T1000 (cell line): ENCODE measurements at regions not wholly inside any gene's neighbourhood (a gene's known extent, or its start where the extent isn't known, plus 50 kb on each side); places are given as distances from the start of the nearest gene placed in this dataset.
"Not testable (repeated sequence)": the region's sequence is repeated elsewhere in the genome, so short reads cannot be mapped to it uniquely, and the experiment has no call there.

Experiments used
- DNase-seq: peaks from one replicate; lab custom pipeline; 2025; ENCODE audit warnings: mixed read lengths; lab: John Stamatoyannopoulos, UW

DNA sequence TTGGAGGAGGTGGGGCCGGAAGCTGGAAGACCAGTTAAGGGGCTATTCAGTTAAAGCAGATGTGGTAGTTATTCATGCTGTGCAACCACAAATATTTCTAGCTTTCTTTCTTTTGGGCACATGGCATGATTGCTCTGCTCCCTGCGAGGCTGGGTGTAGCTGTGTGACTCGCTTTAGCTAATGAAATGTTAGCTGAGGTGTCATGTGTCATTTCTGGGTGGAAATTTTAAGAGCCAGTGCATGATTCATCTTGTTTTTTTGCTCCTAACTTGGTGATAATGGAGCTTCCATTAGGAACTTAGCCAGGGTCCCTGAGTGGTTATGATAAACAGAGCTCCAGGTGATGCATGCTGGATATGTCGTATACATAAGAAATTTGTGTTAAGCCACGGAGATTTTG lies 300.6 kb downstream of the SATB1 start:
- DNase-seq = no peak

DNA sequence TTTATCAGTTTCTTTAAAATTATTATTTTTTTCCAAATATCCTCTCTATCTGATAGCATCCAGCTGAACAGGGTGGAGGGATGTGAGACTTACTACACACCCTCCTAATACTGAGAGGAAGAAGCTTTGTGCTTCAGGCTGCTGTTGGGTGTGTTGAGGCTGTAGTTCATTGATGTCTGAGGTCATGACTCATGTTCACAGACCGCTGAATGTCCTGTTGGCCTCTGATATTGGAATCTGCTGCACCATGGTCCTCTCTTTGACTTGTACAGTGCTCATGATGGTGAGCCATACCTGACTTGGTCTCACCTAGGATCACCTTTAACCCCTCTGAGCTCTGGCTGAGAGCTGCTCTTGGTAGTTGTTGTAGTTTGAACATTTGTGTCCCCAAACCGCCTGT lies 302.9 kb downstream of the SATB1 start:
- DNase-seq = no peak

DNA sequence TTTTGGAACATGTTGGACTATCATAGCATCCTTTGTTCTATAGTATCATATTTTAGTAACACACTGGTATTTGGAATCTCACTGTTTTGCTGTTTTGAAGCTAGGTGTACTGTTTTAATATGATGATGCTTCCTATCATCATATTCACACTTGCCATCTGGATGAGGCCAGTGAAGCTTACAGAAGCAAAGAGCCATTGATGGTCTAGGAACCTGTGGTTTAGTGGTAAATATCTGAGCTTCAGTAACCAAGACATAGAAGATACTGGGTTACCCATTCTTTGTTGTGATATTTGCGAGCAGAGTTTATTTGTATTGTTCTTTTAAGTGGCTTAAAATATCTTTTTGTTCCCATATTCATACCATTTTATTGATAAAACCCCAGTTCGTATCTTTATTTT lies 304.1 kb downstream of the SATB1 start:
- no peak for DNase-seq

DNA sequence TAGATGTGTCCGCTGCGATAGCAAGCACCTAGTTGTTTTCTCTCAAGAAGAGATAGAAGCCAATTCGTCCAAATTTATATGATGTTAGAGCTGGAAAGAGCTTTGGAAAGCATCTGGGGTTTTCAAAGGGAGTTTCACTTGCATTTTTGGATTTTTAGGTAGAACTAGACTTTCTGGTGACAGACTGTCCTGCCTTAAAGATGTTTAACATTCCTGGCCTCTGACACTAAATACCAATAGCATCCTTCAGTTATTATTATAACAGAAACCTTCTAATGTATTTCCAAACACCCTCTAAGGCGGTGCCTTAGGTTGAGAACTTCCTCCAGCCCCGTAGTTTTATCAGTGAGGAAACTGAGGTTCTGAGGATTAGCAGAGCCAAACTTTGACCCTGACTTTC lies 305.3 kb downstream of the SATB1 start:
- no peak for DNase-seq

DNA sequence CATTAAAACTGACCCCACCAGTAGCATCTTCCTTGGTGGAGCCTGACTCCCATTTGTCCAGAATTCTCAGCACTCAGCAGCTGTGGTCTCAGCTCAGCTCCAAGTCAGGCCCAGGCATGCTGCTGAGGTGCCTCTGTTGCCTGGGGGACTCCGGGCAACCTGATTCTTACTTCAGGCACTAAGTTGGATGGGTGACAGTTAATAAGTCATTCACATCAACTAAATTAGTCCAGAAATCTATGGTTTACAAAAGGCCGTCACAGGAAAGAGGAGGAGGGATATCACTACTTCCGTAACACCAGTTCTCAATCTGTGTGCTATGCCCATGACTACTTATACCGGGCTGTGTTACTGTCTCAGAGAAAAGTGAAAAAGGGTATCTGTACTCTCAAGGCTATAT lies 310.2 kb downstream of the SATB1 start:
- DNase-seq = no peak

DNA sequence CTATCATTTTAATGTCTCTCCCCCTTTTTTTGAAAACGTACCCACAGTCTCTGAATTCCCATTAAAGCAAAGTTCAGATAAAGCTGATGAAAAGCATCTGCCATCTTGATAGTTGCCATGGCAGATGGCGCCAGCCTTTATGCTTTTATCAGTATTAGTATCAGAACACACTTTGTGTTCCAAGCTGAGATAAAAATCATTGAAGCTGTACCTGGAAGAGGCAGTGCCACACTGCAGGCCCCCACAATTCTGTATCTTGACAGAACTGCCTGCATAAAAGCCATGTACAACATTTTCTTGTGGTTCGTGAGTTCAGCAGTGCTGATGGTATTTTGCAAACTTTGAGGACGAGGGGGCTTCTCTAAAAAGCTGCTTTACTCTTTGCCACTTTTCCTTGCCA lies 311.7 kb downstream of the SATB1 start:
- no peak for DNase-seq

DNA sequence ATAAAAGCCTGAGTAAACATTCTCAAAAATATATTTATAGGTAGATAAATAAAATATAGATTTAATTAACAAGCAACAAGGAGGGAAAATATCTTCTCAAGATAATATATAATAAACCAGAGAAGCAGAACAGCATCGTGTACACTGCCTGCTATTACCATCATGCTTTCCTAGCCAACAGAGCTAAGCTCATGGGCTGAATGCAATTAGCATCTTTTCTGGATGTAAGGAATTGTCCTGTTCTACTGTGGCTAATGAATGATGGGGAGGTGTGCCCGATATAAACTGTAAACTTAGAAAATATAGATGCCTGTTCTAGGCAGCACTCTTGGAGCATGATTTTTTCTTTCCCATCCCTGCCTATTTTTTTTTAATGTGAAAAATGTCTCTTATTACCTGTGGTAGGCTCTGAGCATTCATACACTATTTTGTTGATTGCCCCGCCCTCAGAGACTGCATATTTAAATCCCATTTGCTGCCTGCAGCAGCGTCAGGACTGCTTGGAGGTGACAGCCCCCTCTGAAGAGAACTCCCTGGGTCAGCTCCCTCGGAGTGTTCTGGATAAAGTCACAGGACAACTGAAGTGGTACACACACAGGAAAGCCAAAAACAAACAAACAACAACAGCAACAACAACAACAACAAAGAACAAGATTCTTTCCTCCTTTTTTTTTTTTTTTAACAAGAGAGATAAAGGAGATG lies 312.3 kb downstream of the SATB1 start:
- DNase-seq = no peak

DNA sequence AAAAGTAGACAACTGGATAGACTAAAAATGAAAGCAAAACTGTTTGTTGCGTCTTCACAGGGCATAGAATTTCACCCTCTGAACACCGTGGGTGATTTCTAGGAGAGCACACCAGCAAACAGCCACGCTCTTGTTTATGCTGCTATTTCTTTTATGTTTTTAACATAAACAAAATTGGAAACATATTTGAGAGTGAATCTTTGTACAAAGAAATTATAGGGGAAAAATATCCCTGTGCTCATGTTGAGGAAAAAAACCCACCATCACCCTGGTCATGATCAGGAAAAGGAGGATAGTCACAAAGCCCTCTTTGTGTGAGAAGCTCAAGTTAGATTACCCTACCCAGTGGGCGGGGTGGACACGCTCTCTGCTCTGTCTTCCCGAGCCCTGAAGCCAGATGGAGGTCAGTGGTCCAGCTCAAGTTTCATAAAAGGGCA lies 313.3 kb downstream of the SATB1 start:
- no peak for DNase-seq

DNA sequence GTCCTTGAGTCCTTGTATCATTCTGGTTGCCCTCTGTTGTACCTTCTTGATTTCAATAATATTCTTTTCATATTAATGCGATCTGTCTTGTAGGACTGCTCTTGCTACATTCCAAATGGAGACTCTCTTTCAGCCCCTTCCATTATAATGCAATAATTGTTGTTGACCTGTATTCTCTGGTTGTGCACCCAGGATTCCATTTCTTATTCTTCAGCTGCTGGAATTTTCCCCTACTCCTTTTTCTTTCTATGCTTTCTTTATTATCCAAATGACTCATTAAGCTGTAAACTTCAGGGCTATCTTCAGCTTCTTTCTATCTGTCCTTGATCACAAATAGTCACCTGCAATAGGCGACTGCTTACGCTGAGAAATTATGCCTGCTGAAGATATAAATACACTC lies 321.5 kb downstream of the SATB1 start:
- DNase-seq = no peak

DNA sequence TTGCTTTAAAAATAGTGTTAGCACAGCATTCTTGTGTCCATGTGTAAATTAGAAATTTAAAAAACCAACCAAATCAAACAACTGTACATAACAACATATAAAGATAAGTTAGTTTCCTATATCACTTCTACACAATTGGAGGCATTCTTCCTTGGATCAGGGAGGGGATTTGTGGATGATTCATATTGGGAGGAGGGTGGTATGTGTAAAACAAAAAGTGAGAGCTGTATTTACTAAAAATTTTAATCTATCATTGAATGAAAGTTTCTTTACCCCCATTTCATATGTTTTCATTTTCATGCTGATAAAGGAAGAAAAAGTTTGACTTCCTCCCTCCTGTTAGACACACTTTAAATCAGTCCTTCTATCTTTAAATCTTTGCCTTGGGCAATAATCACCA lies 325.0 kb downstream of the SATB1 start:
- no peak for DNase-seq

DNA sequence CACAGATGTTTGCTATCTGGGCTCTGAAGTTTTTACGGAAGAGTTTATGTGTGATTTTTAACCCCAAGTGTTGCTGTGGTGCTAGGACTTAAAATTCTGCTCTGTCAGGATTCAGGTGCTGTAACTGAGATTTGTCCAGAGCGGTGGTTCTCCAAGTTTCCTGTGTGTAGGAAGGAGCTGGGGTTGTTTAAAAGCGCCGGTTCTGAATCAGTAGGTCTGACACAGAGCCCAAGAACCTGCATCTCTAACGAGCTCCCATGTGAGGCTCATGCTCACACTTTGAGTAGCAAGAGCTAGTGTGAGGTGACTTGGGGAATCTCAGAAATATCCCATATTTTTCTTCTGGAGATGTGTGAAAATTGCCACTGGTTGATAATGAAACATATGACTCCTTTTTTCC lies 325.5 kb downstream of the SATB1 start:
- peak; percentile 15 for DNase-seq

DNA sequence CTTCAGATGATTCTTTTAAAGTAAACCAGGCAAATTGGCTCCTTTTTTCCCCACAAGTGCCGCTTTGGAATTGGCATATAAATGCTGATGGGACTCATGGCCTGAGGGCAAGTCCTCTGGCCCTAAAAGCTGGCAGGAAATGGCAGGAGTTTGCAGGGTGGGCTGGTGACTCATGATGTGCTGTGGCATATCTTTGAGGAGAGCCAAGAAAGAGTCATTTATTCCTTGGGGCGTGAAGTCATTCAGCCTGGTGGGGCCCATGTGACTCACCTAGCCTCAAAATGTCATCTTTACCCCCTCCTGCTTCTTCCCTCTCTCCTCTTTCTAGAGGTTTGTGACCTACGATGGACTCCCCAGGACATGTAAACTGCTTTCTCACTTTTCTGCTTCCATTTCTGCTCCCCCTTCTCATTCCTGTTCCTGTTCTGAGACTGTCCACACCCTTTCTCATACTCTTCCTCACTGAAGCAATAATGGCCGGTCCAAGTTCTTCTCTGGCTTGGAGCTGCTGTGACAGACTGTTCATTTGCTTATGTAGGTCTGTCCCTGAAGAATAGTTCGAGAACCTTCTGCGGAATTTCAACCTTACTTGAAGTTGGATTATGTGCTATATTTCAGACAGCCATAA lies 326.1 kb downstream of the SATB1 start:
- peak; percentile 92 for DNase-seq

DNA sequence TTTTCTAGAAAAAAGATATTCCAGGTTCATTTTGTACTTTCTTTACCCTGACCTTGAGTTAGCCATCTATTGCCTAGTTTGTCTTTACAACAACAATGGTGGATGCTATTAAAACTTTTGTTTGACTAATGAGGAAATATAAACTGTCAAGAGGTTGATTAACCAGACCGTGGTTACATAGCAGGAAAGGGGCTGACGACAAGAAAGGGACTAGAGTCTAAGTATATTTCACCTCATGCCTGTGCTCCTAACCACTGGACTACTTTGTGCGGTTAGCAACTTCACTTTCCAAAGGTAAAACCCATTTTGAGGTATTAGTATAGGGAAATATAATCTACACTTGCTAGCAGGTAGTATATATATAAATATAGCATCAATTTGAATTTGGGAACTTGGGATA lies 327.1 kb downstream of the SATB1 start:
- no peak for DNase-seq

DNA sequence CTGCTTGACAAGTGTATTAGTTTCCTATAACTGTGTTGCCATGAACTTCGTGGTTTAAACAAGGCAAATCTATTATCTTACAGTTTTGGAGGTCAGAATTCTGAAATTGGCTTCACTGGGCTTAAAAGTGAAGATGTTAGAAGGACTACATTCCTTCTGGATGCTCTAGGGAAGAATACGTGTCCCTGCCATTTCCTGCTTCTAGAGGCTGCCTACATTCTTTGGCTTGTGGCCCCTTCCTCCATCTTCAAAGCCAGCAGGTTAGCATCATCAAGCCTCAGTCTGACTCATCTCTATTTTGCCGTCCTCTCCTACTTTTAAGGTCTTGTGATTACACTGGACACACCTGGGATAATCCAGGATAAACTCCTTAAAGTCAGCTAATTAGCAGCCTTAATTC lies 327.7 kb downstream of the SATB1 start:
- DNase-seq = no peak

DNA sequence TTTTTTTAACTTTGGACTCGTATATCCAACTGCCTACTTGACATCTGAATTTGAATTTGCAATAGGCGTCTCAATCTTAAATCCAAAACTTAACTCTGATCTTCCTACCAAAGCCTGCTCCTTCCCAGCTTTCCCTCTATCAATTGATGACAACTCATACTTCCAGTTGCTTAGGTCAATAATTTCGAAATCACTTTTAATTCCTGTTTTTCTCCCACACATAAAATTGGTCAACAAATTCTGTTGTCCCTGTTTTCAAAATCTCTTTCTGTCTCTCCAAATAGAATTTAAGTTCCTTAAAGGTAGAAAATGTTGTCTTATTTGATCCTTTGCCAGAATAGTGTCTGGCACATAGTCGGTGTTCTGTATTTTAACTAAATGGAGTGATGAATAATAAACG lies 332.4 kb downstream of the SATB1 start:
- DNase-seq = no peak

DNA sequence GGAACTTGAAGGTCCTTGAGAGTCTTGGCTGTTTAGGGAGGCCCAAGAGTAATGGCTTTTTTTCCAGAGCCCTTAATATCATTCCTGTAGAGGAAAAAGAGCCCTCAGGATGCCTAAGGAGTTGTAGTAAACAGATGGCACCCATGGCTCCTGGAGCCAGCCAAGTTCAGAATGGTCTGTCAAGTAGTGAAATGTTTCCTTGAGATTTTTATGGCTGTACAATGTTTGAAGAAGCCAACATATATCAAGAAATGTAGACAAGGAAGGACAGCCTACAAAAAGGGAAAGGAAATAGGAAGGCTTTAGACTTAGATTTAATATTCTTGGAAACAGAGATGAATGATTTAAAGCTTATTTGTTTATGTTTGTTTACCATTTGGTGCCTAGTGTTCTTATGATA lies 334.8 kb downstream of the SATB1 start:
- DNase-seq = no peak

DNA sequence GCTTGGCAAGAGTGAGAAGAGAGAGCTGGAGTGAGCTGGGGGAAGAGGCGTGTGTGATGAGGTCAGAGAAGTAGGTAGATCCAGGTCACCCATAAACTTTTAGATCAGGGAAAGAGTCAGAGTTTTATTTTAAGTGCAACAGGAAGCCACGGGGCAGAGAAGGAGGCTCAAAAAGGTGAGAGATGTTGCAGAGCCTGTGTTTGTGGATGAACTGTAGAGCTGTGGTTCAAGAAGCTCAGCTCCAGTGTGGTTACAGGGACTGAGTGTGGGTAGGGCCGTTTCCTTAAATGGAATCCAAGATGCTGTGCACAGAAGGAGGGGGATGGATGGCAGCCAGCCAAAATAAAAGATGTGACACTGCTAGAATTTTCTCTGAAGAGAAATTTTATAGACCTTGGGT lies 337.2 kb downstream of the SATB1 start:
- no peak for DNase-seq

DNA sequence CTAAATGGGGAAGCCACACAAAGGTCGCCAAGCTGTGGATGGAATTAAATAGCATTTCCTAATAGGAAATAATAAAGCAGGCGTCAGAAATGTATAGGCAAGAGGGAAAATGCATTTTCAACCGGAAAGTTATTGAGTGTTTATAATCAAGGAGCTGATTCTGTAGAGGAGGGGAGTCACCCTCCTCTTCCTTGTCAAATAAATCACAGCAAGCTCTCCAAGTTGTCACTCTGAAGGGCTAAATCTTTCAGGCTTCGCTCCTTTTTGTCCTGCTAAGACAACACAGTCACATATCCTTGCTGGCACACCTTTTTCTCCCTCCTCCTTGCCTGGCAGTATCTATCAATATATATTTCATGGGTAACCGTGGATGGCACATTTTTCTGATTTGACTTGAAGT lies 338.4 kb downstream of the SATB1 start:
- no peak for DNase-seq

DNA sequence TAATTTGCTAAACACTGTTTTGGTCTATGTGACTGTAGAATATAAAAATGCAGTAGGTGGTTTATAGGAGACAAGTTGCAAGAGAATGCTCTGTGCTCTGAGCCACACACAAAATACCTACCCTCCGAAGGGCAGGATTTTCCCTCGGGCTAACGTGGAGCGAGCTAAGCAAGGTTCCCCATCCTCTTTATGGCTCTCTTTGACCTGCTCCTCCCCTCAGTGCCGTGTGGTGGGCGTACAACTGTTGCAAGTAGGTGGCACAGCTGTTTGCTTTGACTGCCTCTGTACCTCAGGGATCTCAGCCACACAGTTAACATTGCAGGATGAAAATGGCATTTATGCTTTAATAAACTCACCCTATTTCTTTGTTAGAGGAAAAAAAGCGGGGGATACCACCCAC lies 339.1 kb downstream of the SATB1 start:
- no peak for DNase-seq

DNA sequence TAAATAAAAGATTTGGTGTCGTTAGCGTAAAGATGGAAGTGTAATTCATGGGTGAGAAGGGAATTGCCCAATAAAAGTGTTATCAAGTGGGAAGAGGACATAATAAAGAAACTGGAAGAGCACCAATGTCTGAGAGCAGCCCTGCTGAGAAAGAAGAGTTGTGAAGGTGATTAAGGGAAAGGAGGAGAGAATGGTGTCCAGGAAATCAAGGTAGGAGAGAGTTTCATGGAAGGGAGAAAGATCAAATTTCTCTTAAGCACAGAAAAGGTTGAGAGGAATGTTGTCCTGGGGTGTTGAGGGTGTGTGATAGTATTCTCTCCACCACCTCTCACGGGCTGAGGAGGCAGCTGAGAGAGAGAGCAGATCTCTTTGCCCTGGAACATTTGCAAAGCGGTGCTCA lies 339.7 kb downstream of the SATB1 start:
- DNase-seq = no peak

DNA sequence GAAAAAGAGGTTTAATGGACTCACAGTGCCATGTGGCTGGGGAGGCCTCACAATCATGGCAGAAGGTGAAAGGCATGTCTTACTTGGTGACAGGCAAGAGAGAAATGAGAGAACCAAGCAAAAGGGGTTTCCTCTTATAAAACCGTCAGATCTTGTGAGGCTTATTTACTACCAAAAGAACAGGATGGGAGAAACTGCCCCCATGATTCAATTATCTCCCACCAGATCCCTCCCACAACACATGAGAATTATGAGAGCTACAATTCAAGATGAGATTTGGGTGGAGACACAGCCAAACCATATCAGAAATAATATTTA lies 340.8 kb upstream of the TBC1D5 start:
- DNase-seq = not testable (repeated sequence)

DNA sequence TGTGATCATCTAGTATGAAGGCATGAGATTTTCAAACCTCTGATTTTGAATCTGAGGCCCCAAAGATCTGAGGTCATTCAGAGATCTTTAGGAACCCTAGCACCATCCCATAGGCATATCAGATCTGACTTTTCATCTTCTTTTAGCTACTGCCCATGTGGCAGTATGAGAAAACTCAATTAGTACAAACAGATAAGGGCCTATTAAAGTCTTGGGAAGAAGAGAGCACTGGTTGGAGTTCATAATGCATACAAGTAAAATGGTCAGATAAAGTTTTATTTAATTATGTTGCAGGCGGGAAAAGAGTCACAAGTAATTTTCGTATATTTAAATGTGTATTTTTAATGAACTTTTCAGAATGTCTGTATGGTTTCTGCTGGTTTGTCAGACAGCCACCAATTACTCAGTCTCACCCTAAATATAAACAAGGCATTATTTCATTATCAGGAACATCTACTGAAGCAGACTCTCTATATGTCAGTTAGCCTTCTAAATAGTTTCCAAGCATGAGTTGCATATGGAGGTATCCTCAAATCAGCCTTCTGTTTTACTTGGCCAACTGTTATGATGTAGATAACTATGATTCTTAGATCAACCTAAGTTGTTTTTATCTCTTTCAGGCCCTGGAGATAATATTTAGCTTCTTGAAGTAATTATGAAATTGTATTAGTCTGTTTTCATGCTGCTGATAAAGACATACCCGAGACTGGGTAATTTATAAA lies 340.3 kb upstream of the TBC1D5 start:
- no peak for DNase-seq

DNA sequence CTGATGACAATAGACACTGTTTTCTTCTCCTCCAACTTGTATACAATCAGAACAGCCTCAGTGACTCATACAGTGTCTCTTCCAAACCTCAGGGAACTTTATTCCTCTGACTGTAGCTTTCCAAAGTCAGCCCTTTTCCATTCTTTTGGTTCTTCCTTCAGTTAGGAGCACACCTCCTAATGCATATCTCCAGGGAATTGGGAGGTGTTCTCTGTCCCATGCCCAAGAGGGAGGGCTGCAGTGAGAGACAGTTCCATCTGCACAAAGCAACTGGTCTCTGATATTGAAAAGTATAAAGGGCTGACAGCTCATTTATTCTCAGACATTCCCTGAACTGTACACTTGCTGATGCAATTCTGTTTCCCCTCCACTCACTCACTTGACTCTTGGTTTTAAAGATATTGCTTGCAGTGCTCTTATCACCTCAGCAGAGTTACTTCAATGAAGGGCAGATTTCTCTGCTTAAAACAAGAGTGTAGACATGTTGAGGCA lies 337.8 kb upstream of the TBC1D5 start:
- DNase-seq = peak; percentile 8
